K562 (cell line): ENCODE measurements at regions not wholly inside any gene's neighbourhood (a gene's known extent, or its start where the extent isn't known, plus 50 kb on each side); places are given as distances from the start of the nearest gene placed in this dataset.

Experiments used
- ATAC-seq: fragments of 200-7000 bp; cut with Tn5 transposase; 3 replicates; pipeline ENCODE4 v1.9.1; 2020; ENCODE audit warnings: moderate library complexity
- BruUV-seq: library from RNA; stranded (reverse); fragments of 400-500 nt; replicated peaks from 2 replicates; lab custom pipeline; 2021; lab: Mats Ljungman, UMichigan
- CTCF ChIA-PET: fragments of 300-600 bp; formaldehyde crosslinking; extraction: SDS; loops from one replicate; lab custom pipeline; 2021; ENCODE audit warnings: low intra/inter-chr PET ratio; lab: Yijun Ruan, JAX
- POLR2A ChIA-PET: fragments of 300-600, 350-650 bp; sonication (Branson Sonifier 250); formaldehyde crosslinking; extraction: SDS; loops from one replicate; lab custom pipeline; 2021; ENCODE audit warnings: antibody characterized with exemption, inconsistent platforms; lab: Yijun Ruan, JAX
- DNase-seq, 4 experiments: peaks; one replicate each; pipeline versions ENCODE4 v3.0.0 to v3.0.0-alpha.2; 2011 to 2018; ENCODE audit warnings: low spot score in 3 of 4, mixed read lengths in 3 of 4; ENCODE audit errors: extremely low read depth in 1 of 4
- FAIRE-seq: peaks from 2 replicates; lab custom pipeline; 2011; peaks lifted over from hg19 to GRCh38; lab: Jason Lieb, UNC
- H2AFZ ChIP-seq: 2 replicates; pipeline ENCODE4 v1.6.0; 2011; ENCODE audit warnings: low read depth, low read length, control low read depth, inconsistent platforms
- H3K27ac ChIP-seq: fragments of 200-600 bp; 3 replicates; pipeline ENCODE4 v1.8.0; 2011; ENCODE audit warnings: low read depth, mild to moderate bottlenecking, control low read depth, inconsistent platforms, low read length, moderate library complexity, mixed read lengths; ENCODE audit errors: extremely low read depth
- H3K27me3 ChIP-seq, 2 experiments: fragments of 300-600 bp in 1 of 2; 2 replicates in 1 of 2; 3 replicates in 1 of 2; pipeline versions ENCODE4 v1.6.0 to v1.8.0; 2011; ENCODE audit warnings: inconsistent platforms in 2 of 2, low read length in 2 of 2, mild to moderate bottlenecking in 1 of 2, mixed read lengths in 1 of 2, moderate library complexity in 1 of 2; ENCODE audit not compliant: control insufficient read depth in 2 of 2, insufficient read depth in 2 of 2
- H3K36me3 ChIP-seq: fragments of 300-600 bp; 3 replicates; pipeline ENCODE4 v1.8.0; 2011; ENCODE audit warnings: mild to moderate bottlenecking, low read length, inconsistent platforms; ENCODE audit not compliant: control insufficient read depth, insufficient read depth
- H3K4me1 ChIP-seq, 2 experiments: fragments of 200-600 bp in 1 of 2; replicated peaks in 1 of 2; 2 replicates in 1 of 2; 3 replicates in 1 of 2; pipeline versions ENCODE4 v1.5.1 to v1.8.0; 2011; ENCODE audit warnings: inconsistent platforms in 2 of 2, low read length in 2 of 2, mild to moderate bottlenecking in 1 of 2, mixed read lengths in 1 of 2, moderate library complexity in 1 of 2; ENCODE audit not compliant: control insufficient read depth in 2 of 2, insufficient read depth in 2 of 2
- H3K4me2 ChIP-seq: 2 replicates; pipeline ENCODE4 v1.6.1; 2011; ENCODE audit warnings: low read length, control low read depth, inconsistent platforms, mixed read lengths; ENCODE audit not compliant: insufficient read depth
- H3K4me3 ChIP-seq: fragments of 200-600 bp; sonication (generic), shearing (Covaris generic); 2 replicates; pipeline ENCODE4 v1.5.1; 2016; ENCODE audit warnings: control low read depth, inconsistent platforms
- H3K79me2 ChIP-seq: fragments of 200-600 bp; 3 replicates; pipeline ENCODE4 v1.8.0; 2011; ENCODE audit warnings: low read length, inconsistent platforms; ENCODE audit not compliant: control insufficient read depth, insufficient read depth
- H3K9ac ChIP-seq, 2 experiments: 2 replicates each; pipeline versions ENCODE4 v1.6.0 to v1.6.1; 2011; ENCODE audit warnings: low read depth in 2 of 2, low read length in 2 of 2, control low read depth in 1 of 2, inconsistent platforms in 1 of 2, mild to moderate bottlenecking in 1 of 2, mixed read lengths in 1 of 2; ENCODE audit not compliant: insufficient read depth in 1 of 2
- H3K9me1 ChIP-seq: one replicate; pipeline ENCODE4 v1.6.0; 2011; ENCODE audit warnings: inconsistent platforms, mild to moderate bottlenecking, low read length, moderate library complexity; ENCODE audit not compliant: control insufficient read depth, insufficient read depth
- H3K9me3 ChIP-seq: replicated peaks from 2 replicates; pipeline ENCODE4 v1.5.1; 2011; ENCODE audit warnings: low read depth, low read length, inconsistent platforms; ENCODE audit not compliant: control insufficient read depth, insufficient read depth
- H4K20me1 ChIP-seq: replicated peaks from 2 replicates; pipeline ENCODE4 v1.6.1; 2011; ENCODE audit warnings: low read length, inconsistent platforms, mixed read lengths; ENCODE audit not compliant: control insufficient read depth, insufficient read depth
- BACH1 ChIP-seq: fragments of 200-800 bp; sonication (Bioruptor generic); IDR thresholded peaks from 2 replicates; pipeline ENCODE4 v1.6.1; 2016; ENCODE audit warnings: missing genetic modification characterization, missing compliant biosample characterization
- EP400 ChIP-seq: fragments of 450-650 bp; IDR thresholded peaks from 2 replicates; pipeline ENCODE4 v1.6.1; 2017; ENCODE audit warnings: antibody characterized with exemption, mild to moderate bottlenecking, moderate library complexity
- FOXM1 ChIP-seq, 2 experiments: fragments of 450-650 bp in 1 of 2; sonication (generic) in 1 of 2; formaldehyde crosslinking in 1 of 2; IDR thresholded peaks; 2 replicates each; pipeline versions ENCODE4 v1.6.1 to v1.9.0; 2017 to 2022; ENCODE audit warnings: low read depth in 2 of 2, mild to moderate bottlenecking in 2 of 2, missing genetic modification reagents in 1 of 2, moderate library complexity in 1 of 2
- MEF2D ChIP-seq: conservative IDR thresholded peaks from 2 replicates; pipeline ENCODE4 v1.6.1; 2016; ENCODE audit warnings: low read depth, missing genetic modification characterization, missing compliant biosample characterization
- NCOR1 ChIP-seq: fragments of 450-650 bp; IDR thresholded peaks from 2 replicates; pipeline ENCODE4 v1.6.1; 2016; ENCODE audit warnings: mild to moderate bottlenecking, moderate library complexity
- NELFE ChIP-seq: IDR thresholded peaks from 2 replicates; pipeline ENCODE4 v1.6.1; 2011; ENCODE audit warnings: mild to moderate bottlenecking; ENCODE audit not compliant: insufficient read depth, insufficient read length
- PCBP1 ChIP-seq: fragments of 200-400 bp; formaldehyde crosslinking; IDR thresholded peaks from 2 replicates; pipeline ENCODE4 v1.6.1; 2018; ENCODE audit warnings: mild to moderate bottlenecking, low read depth, low read length; ENCODE audit not compliant: poor library complexity, severe bottlenecking
- SREBF2 ChIP-seq: sonication (generic); formaldehyde crosslinking; IDR thresholded peaks from 2 replicates; pipeline ENCODE4 v1.4.0; 2020; ENCODE audit warnings: mild to moderate bottlenecking, missing genetic modification reagents
- XRCC3 ChIP-seq: fragments of 450-650 bp; IDR thresholded peaks from 2 replicates; pipeline ENCODE4 v1.6.1; 2017; ENCODE audit warnings: mild to moderate bottlenecking, moderate library complexity
- ZBTB2 ChIP-seq: fragments of 450-650 bp; IDR thresholded peaks from 2 replicates; pipeline ENCODE4 v1.6.1; 2016; ENCODE audit warnings: antibody characterized with exemption
- ZNF253 ChIP-seq: fragments of 250-450 bp; sonication (Bioruptor Pico); conservative IDR thresholded peaks from 2 replicates; pipeline ENCODE4 v1.6.1; 2021; ENCODE audit warnings: mild to moderate bottlenecking
- ZNF589 ChIP-seq: fragments of 200-800 bp; sonication (Bioruptor generic); IDR thresholded peaks from 2 replicates; pipeline ENCODE4 v1.6.1; 2016; ENCODE audit warnings: low read depth, missing genetic modification characterization, missing compliant biosample characterization
- WGBS: fragments of 100-300 bp; shearing (Covaris generic); methylation state at CpG from one replicate; pipeline ENCODE4 v1.1.6; 2016; ENCODE audit warnings: low coverage, mixed read lengths; ENCODE audit not compliant: insufficient coverage; ENCODE audit errors: missing lambda C conversion rate; 5-methylcytosine and 5-hydroxymethylcytosine counted together
- in situ Hi-C: fragments of 300-500 bp; cut with MboI; formaldehyde crosslinking; loops from 4 replicates; pipeline ENCODE4 v1.15.0; 2018; ENCODE audit warnings: inconsistent platforms, mixed read lengths
- intact Hi-C: fragments of 100-400 bp; cut with micrococcal nuclease; formaldehyde crosslinking; loops from 2 replicates; pipeline ENCODE4 v1.14.2; 2022
- TF ChIP-seq, protein P1 (sequence below): sonication (generic); formaldehyde crosslinking; IDR thresholded peaks from 2 replicates; pipeline ENCODE4 v1.8.1; 2023; ENCODE audit warnings: mild to moderate bottlenecking, missing genetic modification reagents

GRCh38 chr11:127677660-127678425 is 677.3 kb upstream of the KIRREL3 start:
- Histone ChIP-seq H3K79me2 (no peaks in the 10 kb centered on the region), H3K4me2 (no peak overlapping the region), H3K9me3 (no peaks in the 10 kb centered on the region), H4K20me1 (no peaks in the 10 kb centered on the region), H3K27me3 (no peaks in the 10 kb centered on the region), H2AFZ (no peak overlapping the region), H3K9me1 (no peaks in the 10 kb centered on the region), H3K27ac (no peak overlapping the region), H3K36me3 (no peaks in the 10 kb centered on the region), H3K9ac (no peak overlapping the region), H3K4me1 (no peaks in the 10 kb centered on the region), H3K4me3 (no peak overlapping the region)
- TF ChIP-seq EP400 (no peak), ZNF253 (CRISPR knock-in tag) (no peak), ZBTB2 (no peak), ZNF589 (CRISPR knock-in tag) (no peak), BACH1 (tag) (no peak), NCOR1 (no peak), MEF2D (tag) (no peak), FOXM1 (IDR thresholded peaks at IDR 0.05; ENCODE audit: low read depth) (no peak), FOXM1 (CRISPR knock-in tag; IDR thresholded peaks at IDR 0.05; ENCODE audit: low read depth) (no peak), NELFE (no peak), SREBF2 (no peak), PCBP1 (no peak), XRCC3 (no peak)
- TF ChIP-seq, protein P1, sequence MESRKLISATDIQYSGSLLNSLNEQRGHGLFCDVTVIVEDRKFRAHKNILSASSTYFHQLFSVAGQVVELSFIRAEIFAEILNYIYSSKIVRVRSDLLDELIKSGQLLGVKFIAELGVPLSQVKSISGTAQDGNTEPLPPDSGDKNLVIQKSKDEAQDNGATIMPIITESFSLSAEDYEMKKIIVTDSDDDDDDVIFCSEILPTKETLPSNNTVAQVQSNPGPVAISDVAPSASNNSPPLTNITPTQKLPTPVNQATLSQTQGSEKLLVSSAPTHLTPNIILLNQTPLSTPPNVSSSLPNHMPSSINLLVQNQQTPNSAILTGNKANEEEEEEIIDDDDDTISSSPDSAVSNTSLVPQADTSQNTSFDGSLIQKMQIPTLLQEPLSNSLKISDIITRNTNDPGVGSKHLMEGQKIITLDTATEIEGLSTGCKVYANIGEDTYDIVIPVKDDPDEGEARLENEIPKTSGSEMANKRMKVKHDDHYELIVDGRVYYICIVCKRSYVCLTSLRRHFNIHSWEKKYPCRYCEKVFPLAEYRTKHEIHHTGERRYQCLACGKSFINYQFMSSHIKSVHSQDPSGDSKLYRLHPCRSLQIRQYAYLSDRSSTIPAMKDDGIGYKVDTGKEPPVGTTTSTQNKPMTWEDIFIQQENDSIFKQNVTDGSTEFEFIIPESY (CRISPR knock-in tag), result no peak
- FAIRE-seq (no peak), DNase-seq (no peak), ATAC-seq (no peak)
- POLR2A ChIA-PET, result interaction anchor here (0.8 kb wide), 1 partner anchor 10 kb away, joined by 3 read pairs; no protein-coding TSS in a partner anchor
- CTCF ChIA-PET, result no interaction called here
- 2% methylated on average over 4 of the region's 4 CpGs for WGBS
- in situ Hi-C loops (no loop called here), intact Hi-C loops (no loop called here)
- no TSS peak for BruUV-seq
